ENCODE measurements at regions not wholly inside any gene's neighbourhood (a gene's known extent, or its start where the extent isn't known, plus 50 kb on each side); places are given as distances from the start of the nearest gene placed in this dataset.

GRCh38 chr11:133706925-133707794 lies 138.2 kb downstream of the SPATA19 start:
- ChIA-PET CTCF (no interaction called here), POLR2A (no interaction called here)
- intact Hi-C loops (cut with DNase I, micrococcal nuclease): no loop called here
- H3K4me1 Mint-ChIP-seq: no peaks in the 10 kb centered on the region
- ATAC-seq (no peak), DNase-seq (no peak)
- H3K9me3 Mint-ChIP-seq (ENCODE audit: low read depth): no peaks in the 10 kb centered on the region
- H3K27ac Mint-ChIP-seq: no peak overlapping the region
- peaks cover 6% of the 10 kb centered on the region for H3K27me3 Mint-ChIP-seq
- H3K4me3 Mint-ChIP-seq: no peak overlapping the region
- no peaks in the 10 kb centered on the region for H3K36me3 Mint-ChIP-seq (ENCODE audit: low read depth)

- Mint-ChIP-seq H3K9me3 (ENCODE audit: low read depth) (no peaks in the 10 kb centered on the region), H3K36me3 (ENCODE audit: low read depth) (no peaks in the 10 kb centered on the region), H3K4me1 (no peaks in the 10 kb centered on the region), H3K4me3 (no peak overlapping the region), H3K27ac (no peak overlapping the region), H3K27me3 (peaks cover 9% of the 10 kb centered on the region)
- DNase-seq (no peak), ATAC-seq (no peak)
- CTCF ChIA-PET: no interaction called here
- POLR2A ChIA-PET: no interaction called here
- intact Hi-C loops (cut with DNase I, micrococcal nuclease): no loop called here
Observed at GRCh38 chr11:133705873-133706272, 139.4 kb downstream of the SPATA19 start.

- CTCF ChIA-PET: no interaction called here
- Mint-ChIP-seq H3K4me1 (no peaks in the 10 kb centered on the region), H3K36me3 (ENCODE audit: low read depth) (no peaks in the 10 kb centered on the region), H3K9me3 (ENCODE audit: low read depth) (no peaks in the 10 kb centered on the region), H3K4me3 (no peak overlapping the region), H3K27ac (no peak overlapping the region), H3K27me3 (peaks cover 9% of the 10 kb centered on the region)
- no peak for DNase-seq
- POLR2A ChIA-PET: no interaction called here
- ATAC-seq: no peak
- intact Hi-C loops (cut with DNase I, micrococcal nuclease): no loop called here
Observed at GRCh38 chr11:133705074-133705648, 140.2 kb downstream of the SPATA19 start.

GRCh38 chr11:133699071-133699470 lies 146.2 kb downstream of the SPATA19 start:
- POLR2A ChIA-PET: no interaction called here
- Mint-ChIP-seq H3K4me1 (no peaks in the 10 kb centered on the region), H3K9me3 (ENCODE audit: low read depth) (no peaks in the 10 kb centered on the region), H3K27ac (no peak overlapping the region), H3K36me3 (ENCODE audit: low read depth) (no peaks in the 10 kb centered on the region), H3K4me3 (no peak overlapping the region), H3K27me3 (peaks cover 4% of the 10 kb centered on the region)
- no peak for ATAC-seq
- CTCF ChIA-PET: no interaction called here
- no peak for DNase-seq
- intact Hi-C loops (cut with DNase I, micrococcal nuclease): no loop called here

GRCh38 chr11:133698654-133699053 lies 146.7 kb downstream of the SPATA19 start:
- H3K9me3 Mint-ChIP-seq (ENCODE audit: low read depth): no peaks in the 10 kb centered on the region
- no peak overlapping the region for H3K4me3 Mint-ChIP-seq
- H3K27me3 Mint-ChIP-seq: peaks cover 2% of the 10 kb centered on the region
- no peaks in the 10 kb centered on the region for H3K36me3 Mint-ChIP-seq (ENCODE audit: low read depth)
- intact Hi-C loops (cut with DNase I, micrococcal nuclease): no loop called here
- no peaks in the 10 kb centered on the region for H3K4me1 Mint-ChIP-seq
- ATAC-seq (no peak), DNase-seq (no peak)
- ChIA-PET POLR2A (no interaction called here), CTCF (no interaction called here)
- H3K27ac Mint-ChIP-seq: no peak overlapping the region

- ATAC-seq: no peak
- Mint-ChIP-seq H3K27me3 (peaks cover 2% of the 10 kb centered on the region), H3K4me3 (no peak overlapping the region), H3K36me3 (ENCODE audit: low read depth) (no peaks in the 10 kb centered on the region), H3K27ac (no peak overlapping the region), H3K4me1 (no peaks in the 10 kb centered on the region), H3K9me3 (ENCODE audit: low read depth) (no peaks in the 10 kb centered on the region)
- ChIA-PET POLR2A (no interaction called here), CTCF (no interaction called here)
- DNase-seq: no peak
- intact Hi-C loops (cut with DNase I, micrococcal nuclease): no loop called here
Observed at GRCh38 chr11:133697603-133698180, 147.6 kb downstream of the SPATA19 start.

- ATAC-seq (no peak), DNase-seq (no peak)
Observed at GRCh38 chr11:133697161-133697560, 148.2 kb downstream of the SPATA19 start.

GRCh38 chr11:133695387-133695786 lies 149.9 kb downstream of the SPATA19 start:
- ChIA-PET POLR2A (no interaction called here), CTCF (interaction anchor here (0.7 to 0.9 kb wide), 2 partner anchors 9 to 178 kb away, joined by 3 read pairs; no protein-coding TSS in a partner anchor)
- ATAC-seq (no peak), DNase-seq (no peak)
- Mint-ChIP-seq H3K27me3 (no peaks in the 10 kb centered on the region), H3K4me1 (no peaks in the 10 kb centered on the region), H3K36me3 (ENCODE audit: low read depth) (no peaks in the 10 kb centered on the region), H3K4me3 (no peak overlapping the region), H3K27ac (no peak overlapping the region), H3K9me3 (ENCODE audit: low read depth) (no peaks in the 10 kb centered on the region)
- intact Hi-C loops (cut with DNase I, micrococcal nuclease): no loop called here

More at GRCh38 chr11:133697161-133697560, 148.2 kb downstream of the SPATA19 start:
- ChIA-PET POLR2A (no interaction called here), CTCF (no interaction called here)
- no peak overlapping the region for H3K27ac Mint-ChIP-seq
- H3K9me3 Mint-ChIP-seq (ENCODE audit: low read depth): no peaks in the 10 kb centered on the region
- no peaks in the 10 kb centered on the region for H3K4me1 Mint-ChIP-seq
- no peaks in the 10 kb centered on the region for H3K36me3 Mint-ChIP-seq (ENCODE audit: low read depth)
- intact Hi-C loops (cut with DNase I, micrococcal nuclease): no loop called here
- peaks cover 2% of the 10 kb centered on the region for H3K27me3 Mint-ChIP-seq
- no peak overlapping the region for H3K4me3 Mint-ChIP-seq

GRCh38 chr11:133694701-133695100 lies 150.6 kb downstream of the SPATA19 start:
- intact Hi-C loops (cut with DNase I, micrococcal nuclease): no loop called here
- Mint-ChIP-seq H3K4me3 (no peak overlapping the region), H3K27me3 (no peaks in the 10 kb centered on the region), H3K27ac (no peak overlapping the region), H3K4me1 (no peaks in the 10 kb centered on the region), H3K9me3 (ENCODE audit: low read depth) (no peaks in the 10 kb centered on the region), H3K36me3 (ENCODE audit: low read depth) (no peaks in the 10 kb centered on the region)
- POLR2A ChIA-PET: no interaction called here
- ATAC-seq (no peak), DNase-seq (no peak)
- CTCF ChIA-PET: interaction anchor here (0.6 to 0.9 kb wide), 2 partner anchors 9 to 555 kb away, joined by 3 read pairs; no protein-coding TSS in a partner anchor

- POLR2A ChIA-PET: no interaction called here
Observed at GRCh38 chr11:133693110-133693509, 152.2 kb downstream of the SPATA19 start.

GRCh38 chr11:133692126-133692934 lies 153.0 kb downstream of the SPATA19 start:
- Mint-ChIP-seq H3K4me3 (no peak overlapping the region), H3K9me3 (ENCODE audit: low read depth) (no peaks in the 10 kb centered on the region), H3K27ac (no peak overlapping the region), H3K36me3 (ENCODE audit: low read depth) (no peaks in the 10 kb centered on the region), H3K27me3 (no peaks in the 10 kb centered on the region), H3K4me1 (no peaks in the 10 kb centered on the region)
- ChIA-PET CTCF (no interaction called here), POLR2A (no interaction called here)
- DNase-seq (no peak), ATAC-seq (no peak)
- intact Hi-C loops (cut with DNase I, micrococcal nuclease): no loop called here

More at GRCh38 chr11:133693110-133693509, 152.2 kb downstream of the SPATA19 start:
- Mint-ChIP-seq H3K36me3 (ENCODE audit: low read depth) (no peaks in the 10 kb centered on the region), H3K27ac (no peak overlapping the region), H3K4me3 (no peak overlapping the region), H3K4me1 (no peaks in the 10 kb centered on the region), H3K27me3 (no peaks in the 10 kb centered on the region), H3K9me3 (ENCODE audit: low read depth) (no peaks in the 10 kb centered on the region)
- ATAC-seq (no peak), DNase-seq (no peak)
- intact Hi-C loops (cut with DNase I, micrococcal nuclease): no loop called here
- CTCF ChIA-PET: no interaction called here

Data from activated CD4-positive, alpha-beta T cell treated with anti-CD3 and anti-CD28 coated beads for 36 hours (primary cell).